Left renal pelvis (tissue), 4 donors: ENCODE measurements at regions not wholly inside any gene's neighbourhood (a gene's known extent, or its start where the extent isn't known, plus 50 kb on each side); places are given as distances from the start of the nearest gene placed in this dataset.

ENCODE experiments used
- DNase-seq, 4 donors: peaks; one replicate each; pipeline ENCODE4 v3.0.0-alpha.2; 2013; ENCODE audit warnings: low read depth in 4 of 4, low spot score in 3 of 4

DNA sequence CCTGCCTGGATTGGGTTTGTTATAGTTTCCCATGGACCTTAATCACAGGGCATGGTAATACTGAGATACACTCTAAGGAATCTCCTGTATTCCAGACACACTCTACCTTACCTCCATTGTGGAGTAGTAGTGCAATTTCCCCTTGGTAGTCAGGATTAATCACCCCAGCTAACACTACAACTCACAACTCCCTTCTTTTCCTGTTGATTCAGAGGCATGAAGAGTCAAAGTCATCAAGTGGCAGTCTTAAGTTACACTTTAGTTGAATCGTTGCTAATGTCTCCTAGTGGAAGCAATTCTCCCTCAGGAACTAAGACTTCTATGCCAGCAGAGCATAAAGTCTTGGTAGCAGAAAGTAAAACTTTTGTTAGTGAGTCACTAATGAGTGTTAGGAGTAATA lies 122.7 kb upstream of the APC start:
- DNase-seq: no peak

GRCh38 chr5:112616812-112617547 lies 120.7 kb upstream of the APC start:
- DNase-seq: no peak

DNA sequence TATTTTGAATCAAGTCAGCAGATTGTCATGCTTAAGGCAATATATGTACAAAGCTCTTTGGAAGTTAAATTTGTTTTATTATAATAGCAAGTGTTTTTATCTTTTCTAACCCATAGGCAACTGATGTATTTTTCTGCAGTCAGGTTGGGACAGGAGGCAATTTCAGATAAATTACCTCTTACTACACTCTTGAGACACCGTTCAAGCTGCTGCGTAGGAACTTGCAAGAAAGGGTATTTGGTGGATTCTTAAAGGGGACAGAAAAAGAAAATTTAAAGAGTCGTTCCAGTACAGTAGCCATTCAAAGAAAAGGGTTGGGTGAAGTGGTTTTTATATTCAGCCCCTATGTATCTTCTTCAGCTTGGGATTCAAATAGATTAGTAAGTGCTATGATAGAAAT lies 112.4 kb upstream of the APC start:
- no peak for DNase-seq

DNA sequence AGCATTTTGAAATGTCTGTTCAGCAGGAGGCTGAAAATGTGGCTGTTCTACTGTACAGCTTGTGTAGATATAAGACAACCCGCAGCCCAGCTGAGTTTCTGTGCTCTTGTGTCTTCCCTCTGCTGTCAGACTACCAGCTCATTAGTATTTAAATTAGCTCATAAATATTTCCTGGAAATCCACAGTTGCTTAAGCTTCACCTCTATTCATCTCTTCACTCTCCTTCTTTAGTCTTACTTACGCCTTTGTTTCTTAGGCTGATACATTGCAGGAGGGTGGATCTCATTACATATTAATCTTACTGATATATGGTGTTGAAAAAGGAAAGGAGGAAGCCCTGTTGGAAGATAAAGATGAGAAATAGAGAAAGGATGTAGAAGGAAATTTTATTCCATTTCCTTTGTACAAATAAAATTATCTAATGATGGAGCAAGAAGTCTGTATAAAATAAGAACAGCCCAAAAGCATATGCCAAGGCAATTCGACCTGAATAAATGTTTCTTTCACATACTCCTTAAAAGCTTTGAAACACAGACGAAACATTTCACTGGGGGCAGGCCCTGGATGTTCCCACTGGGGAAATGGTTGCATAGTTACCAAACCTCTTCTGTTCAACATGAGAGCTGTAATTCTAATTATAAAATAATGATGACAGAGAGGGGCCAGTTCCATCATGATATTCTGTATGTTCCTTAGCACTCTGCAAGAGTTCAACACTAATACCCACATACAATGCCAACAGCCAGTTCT lies 111.8 kb upstream of the APC start:
- no peak for DNase-seq

DNA sequence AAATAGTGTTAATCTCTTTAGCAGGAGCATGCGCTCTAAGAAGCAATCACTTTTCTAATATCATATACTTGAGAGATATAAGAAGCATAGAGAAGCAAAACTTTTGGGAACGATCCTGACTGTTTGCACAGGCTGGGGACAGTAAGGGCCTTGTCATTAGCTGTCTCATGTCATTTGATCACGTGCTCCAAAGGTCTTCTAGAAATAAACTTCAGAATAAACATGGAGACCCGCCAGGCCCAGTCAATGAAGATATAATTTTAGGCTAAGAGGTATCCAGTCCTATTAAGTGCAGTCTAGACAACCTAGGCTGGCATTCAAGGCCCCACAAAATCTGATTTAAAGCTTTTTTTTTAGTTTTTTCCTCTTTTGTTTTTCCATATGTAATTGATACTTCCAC lies 111.0 kb upstream of the APC start:
- no peak for DNase-seq

DNA sequence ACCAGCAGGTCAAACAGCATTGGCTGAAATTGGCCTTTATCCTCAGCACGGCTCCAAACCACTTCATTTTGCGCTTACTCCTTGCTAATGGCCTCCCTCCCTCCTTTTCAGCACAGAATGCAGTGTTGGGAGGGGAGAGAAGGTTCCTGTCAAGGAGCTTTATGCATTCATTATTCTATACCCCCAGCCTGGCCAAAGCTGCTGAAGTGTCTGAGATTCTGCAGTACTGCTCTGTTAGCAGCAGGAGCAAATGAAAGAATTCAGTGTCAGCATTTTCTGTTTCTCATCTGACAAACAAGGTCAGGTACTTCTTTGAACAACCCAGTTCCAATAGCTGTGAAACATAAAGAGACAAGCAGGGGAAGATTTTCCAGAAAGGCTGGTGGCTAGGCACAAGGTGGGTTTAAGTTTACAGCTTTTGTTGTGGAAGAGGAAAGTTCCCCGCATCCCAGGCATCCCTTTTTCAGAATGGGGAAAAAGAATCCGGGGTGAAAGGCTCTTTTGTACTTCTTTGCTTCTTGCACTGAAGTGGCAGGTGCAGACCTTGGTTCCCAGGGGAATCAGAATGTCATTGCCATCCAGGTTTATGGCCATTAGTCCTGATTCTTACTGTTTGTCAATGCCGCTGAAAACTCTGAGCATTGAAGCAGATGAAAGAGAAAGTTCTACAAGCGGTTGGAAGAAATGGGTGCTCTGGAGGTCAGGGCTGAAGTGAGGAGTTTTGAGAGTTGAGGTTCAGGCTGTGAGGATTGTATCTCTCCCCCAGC lies 109.3 kb upstream of the APC start:
- DNase-seq: no peak

GRCh38 chr5:112630246-112631009 lies 107.3 kb upstream of the APC start:
- no peak for DNase-seq

DNA sequence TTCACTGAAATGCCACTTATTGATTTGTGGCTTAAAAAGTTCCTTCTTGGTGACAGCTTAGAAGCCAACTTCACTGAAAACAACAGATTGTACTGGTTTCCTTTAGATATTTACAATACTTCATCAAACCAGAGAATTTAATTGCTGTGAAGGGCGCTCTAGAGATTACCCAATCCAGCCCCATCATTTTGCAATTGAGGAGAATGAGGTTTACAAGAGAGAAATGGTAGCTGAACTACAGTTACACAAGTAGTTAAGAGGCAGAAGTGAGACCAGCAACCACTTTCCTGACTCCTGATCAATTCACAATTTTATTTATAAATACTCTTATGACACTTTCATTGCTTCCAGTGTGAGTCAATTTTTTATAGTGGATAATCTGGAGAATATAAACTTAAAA lies 103.5 kb upstream of the APC start:
- DNase-seq: no peak

- no peak for DNase-seq
Observed at GRCh38 chr5:112634796-112635195, 102.9 kb upstream of the APC start.

DNA sequence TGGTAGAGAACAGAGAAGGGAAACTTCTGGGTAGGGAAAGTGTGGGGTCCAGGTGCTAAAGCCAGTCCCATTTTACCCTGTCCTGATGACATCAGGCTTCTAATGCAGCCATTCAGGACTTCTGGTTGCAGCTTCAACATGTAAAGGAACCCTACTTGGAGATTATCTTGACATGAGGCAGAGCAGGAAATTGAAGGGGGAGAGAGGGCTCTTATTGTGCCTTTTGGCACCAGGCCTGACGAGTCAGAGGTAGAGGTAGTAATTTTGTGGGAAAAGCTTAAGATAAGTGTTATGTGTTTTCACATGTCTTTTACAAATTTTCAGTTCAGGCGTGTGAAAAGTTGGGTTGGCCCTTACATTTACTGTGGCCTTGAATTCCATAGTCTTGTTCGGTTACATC lies 102.4 kb upstream of the APC start:
- no peak for DNase-seq

DNA sequence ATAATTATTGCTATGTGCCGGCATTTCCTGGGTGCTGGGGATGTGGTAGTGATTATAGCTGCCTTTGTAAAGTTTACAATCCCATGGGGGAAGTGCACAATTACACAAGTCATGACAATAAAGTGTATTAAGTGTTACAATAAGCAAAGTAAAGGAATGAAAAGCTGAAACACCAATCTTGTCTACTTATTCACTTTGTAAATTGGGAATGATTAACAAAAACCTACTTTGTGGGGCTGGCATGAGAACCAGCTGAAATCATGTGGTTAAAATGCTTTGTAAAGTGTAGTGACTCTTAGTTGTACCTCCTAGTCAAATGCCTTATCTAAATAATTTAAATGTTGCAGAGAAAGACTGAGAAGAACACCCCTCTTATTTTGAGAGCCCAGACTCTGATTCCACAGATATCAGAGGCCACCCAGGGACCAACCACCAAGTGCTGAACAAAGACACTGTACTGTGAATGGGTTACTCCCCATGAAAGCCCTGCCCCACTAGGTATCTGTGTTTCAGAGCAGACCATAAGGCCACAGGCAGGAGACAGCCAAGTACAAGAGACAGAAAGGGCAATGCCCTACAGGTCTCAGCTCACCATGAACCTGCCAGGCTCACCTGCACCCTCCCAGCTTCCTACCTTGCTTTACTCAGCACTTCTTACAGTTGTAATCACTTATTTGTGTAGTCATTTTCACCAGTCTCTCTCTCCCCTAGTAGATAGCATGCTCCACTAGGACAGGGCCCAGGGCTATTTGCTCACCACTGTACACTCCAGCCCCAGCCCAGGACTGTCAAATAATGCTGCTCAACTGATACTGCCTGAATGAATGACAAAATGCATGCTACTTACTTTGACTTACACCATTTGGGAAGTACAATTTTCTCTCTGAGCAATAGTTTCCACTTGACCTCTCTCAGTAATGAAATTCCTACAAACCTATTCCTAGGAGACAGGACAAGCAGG lies 101.6 kb upstream of the APC start:
- DNase-seq: no peak

- DNase-seq: no peak
Observed at GRCh38 chr5:112636751-112637150, 100.9 kb upstream of the APC start.

- DNase-seq: no peak
Observed at GRCh38 chr5:112637343-112637742, 100.3 kb upstream of the APC start.

DNA sequence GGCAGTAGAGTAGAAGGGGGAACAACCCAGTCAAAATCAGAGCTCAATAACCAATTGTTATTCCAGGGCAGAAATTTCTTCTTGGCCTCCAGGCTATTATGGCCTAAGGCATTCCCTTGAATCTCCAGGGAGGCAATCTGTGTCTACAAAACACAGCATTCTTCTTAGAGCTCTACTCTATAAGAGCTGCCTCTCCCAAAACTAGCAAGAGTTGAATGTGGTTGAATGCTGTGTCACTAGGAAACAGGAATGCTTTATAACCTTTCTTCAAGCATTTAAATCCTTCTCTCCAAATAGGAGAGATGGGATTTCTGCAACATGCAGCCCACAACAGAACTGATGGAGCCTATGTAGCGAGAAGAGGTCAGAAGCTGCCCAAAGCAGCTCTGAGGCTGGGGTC lies 97.1 kb upstream of the APC start:
- no peak for DNase-seq

DNA sequence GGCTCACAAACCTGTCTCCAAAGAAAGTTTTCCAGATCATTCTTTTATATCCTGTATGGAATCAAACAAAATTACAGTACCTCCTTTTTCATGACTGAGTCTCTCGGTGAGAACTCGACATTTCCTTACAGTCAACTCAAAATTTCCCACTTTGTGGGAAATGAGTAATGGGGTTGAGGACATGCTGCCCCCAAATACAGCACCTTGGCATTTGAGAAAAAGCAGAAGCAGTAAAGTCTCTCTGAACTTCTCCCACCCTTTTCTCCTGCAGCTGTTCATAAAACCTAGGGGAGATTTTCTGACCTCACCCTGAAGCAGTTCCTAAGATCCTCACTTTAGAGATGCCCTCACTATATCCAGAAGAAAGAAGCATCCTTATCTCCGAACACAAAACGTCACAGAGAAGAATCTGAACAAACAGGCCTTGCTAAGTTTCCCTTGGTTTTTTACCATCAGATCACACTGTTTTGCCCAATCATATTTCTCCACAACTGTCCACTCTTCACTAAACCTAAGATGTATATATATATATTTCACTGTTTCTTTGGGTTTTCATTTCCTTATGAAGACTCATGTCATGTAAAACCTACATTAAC lies 96.1 kb upstream of the APC start:
- no peak for DNase-seq

GRCh38 chr5:112642885-112643284 lies 94.8 kb upstream of the APC start:
- DNase-seq: no peak

DNA sequence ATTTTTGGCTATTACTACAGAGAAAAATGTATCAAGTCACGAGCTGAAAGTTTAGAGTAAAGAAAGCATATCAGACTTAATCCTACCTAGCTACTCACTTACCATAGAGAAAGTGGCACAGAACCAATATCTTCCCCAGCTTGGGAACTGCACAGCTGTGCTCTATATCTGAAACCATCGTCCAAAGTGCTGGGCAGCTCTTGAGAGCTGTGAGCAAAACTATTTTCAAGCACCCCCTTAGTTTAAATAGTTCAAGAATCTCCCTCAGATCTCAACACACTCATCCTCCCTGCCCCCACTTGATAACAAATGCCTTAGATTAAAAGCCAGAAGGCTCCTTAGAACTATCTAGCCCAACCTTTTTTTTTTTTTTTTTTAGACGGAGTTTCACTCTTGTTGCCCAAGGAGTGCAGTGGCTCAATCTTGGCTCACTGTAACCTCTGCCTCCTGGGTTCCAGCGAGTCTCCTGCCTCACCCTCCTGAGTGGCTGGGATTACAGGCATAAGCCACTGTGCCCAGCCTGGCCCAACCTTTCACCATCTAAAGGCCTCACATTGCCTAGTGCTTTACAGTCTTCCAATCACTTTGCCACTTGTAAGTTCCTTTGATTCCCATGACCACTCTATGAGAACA lies 94.2 kb upstream of the APC start:
- DNase-seq: no peak

- no peak for DNase-seq
Observed at GRCh38 chr5:112646139-112646936, 91.3 kb upstream of the APC start.
